Loucy (cell line): ENCODE measurements at regions not wholly inside any gene's neighbourhood (a gene's known extent, or its start where the extent isn't known, plus 50 kb on each side); places are given as distances from the start of the nearest gene placed in this dataset.

ENCODE experiments used
- EZH2phosphoT487 ChIP-seq: fragments of 200-600 bp; IDR thresholded peaks from 2 replicates; pipeline ENCODE4 v1.6.1; 2018; ENCODE audit warnings: antibody characterized with exemption, mild to moderate bottlenecking, moderate library complexity, borderline replicate concordance
- TF ChIP-seq, protein P1 (sequence below): fragments of 200-600 bp; sonication (generic); conservative IDR thresholded peaks from 2 replicates; pipeline ENCODE4 v1.5.1; 2014; ENCODE audit warnings: mild to moderate bottlenecking, antibody characterized with exemption, low read length

DNA sequence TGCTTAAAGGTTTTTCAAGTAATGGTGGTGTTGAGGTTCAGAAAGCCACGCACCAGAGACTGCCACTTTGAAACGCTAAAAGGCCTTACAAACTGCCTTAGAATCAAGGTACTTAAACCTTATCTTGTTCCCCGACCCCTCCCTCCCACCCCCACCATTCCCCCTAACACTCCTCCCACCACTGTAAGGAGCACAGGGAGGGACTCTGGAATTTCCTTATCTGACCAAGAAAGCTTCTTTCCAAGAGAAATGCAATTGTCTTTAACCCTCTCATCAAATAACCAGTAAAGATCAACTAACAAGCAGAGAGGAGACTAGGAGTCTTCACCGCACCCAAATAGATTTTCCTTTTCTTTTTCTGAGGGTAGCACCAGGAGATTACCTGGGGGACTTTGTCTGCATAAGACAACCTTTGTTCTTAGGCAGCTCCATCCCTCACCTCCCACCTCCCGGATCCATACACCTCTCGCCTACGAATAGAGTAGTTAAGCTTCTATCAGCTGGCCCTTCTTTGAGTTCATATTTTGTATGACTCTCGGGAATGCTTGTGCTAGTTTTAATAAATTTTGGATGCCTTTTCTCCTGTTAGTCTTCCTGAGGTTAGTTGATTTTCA is 137.7 kb upstream of the ADGRL2 start:
- TF ChIP-seq, protein P1, sequence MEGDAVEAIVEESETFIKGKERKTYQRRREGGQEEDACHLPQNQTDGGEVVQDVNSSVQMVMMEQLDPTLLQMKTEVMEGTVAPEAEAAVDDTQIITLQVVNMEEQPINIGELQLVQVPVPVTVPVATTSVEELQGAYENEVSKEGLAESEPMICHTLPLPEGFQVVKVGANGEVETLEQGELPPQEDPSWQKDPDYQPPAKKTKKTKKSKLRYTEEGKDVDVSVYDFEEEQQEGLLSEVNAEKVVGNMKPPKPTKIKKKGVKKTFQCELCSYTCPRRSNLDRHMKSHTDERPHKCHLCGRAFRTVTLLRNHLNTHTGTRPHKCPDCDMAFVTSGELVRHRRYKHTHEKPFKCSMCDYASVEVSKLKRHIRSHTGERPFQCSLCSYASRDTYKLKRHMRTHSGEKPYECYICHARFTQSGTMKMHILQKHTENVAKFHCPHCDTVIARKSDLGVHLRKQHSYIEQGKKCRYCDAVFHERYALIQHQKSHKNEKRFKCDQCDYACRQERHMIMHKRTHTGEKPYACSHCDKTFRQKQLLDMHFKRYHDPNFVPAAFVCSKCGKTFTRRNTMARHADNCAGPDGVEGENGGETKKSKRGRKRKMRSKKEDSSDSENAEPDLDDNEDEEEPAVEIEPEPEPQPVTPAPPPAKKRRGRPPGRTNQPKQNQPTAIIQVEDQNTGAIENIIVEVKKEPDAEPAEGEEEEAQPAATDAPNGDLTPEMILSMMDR = no peak
- TF ChIP-seq EZH2phosphoT487 = no peak
